ENCODE measurements at regions not wholly inside any gene's neighbourhood (a gene's known extent, or its start where the extent isn't known, plus 50 kb on each side); places are given as distances from the start of the nearest gene placed in this dataset.

DNA sequence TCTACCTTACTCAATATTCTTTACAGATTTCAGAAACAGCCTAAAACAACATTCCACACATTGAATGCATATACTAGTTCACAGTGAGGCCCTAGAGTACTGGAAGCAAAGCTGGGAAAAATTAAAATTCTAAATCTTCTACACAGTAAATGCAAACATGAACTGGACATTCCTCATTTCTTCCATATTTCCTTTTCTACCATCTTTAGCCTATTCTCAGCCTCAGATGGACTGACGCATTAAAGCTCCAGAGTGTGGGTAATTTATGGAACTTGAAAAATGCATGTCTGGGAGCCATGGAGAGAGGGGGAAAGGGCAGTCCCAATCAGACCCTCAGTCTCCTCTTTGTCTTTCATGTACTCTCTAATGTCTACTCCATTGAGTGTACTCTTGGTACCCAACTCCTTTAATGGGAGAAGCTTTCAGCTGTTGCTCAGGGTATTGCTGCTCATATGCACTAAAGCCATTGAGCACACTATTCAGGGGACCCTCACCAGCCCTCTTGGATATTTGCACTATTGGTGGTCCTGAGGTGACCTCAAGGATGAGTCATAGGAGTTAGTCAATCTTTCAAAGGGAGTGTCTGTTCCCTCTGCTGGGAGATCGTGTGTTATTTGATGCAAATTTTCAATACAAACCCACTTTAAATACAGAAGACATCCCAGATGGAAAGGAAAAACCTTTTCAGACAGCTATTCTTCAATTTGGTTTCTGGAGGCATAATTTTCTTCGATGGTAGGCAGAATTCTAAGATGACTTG, 83.3 kb upstream of the KCNJ15 start:
- Histone ChIP-seq H3K4me1 (no peaks in the 10 kb centered on the region), H3K4me3 (no peak overlapping the region), H3K9me3 (no peaks in the 10 kb centered on the region), H3K36me3 (no peaks in the 10 kb centered on the region), H3K27me3 (no peaks in the 10 kb centered on the region), H3K27ac (no peak overlapping the region)
- DNase-seq (ENCODE audit: extremely low spot score in 2 of 2): no peak
- intact Hi-C loops (cut with DNase I): no loop called here
- TF ChIP-seq POLR2AphosphoS5 (IDR thresholded peaks at IDR 0.05; ENCODE audit: insufficient read depth in 1 of 2, low read depth in 1 of 2) (no peak), POLR2A (IDR thresholded peaks at IDR 0.05) (no peak)
- TF ChIP-seq, protein P1, sequence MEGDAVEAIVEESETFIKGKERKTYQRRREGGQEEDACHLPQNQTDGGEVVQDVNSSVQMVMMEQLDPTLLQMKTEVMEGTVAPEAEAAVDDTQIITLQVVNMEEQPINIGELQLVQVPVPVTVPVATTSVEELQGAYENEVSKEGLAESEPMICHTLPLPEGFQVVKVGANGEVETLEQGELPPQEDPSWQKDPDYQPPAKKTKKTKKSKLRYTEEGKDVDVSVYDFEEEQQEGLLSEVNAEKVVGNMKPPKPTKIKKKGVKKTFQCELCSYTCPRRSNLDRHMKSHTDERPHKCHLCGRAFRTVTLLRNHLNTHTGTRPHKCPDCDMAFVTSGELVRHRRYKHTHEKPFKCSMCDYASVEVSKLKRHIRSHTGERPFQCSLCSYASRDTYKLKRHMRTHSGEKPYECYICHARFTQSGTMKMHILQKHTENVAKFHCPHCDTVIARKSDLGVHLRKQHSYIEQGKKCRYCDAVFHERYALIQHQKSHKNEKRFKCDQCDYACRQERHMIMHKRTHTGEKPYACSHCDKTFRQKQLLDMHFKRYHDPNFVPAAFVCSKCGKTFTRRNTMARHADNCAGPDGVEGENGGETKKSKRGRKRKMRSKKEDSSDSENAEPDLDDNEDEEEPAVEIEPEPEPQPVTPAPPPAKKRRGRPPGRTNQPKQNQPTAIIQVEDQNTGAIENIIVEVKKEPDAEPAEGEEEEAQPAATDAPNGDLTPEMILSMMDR (IDR thresholded peaks at IDR 0.05): no peak

DNA sequence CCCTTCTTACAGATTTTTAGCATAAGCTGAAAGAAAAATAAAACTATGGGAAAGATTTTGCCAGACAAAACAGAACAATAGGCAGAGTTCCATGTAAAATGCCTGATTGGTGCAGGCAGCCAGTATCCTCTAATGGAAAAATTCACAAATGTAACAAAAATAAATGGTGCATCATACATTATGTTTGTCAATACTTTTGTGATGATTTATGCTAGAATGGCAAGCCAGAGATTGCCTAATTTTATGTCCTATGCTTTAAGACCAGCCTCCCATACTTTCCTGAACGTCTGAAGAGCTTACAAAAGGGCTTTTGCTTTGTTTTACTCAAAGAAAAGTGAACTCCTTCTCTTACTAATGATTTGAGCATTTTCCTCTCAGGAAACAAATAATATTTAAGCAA, 81.5 kb upstream of the KCNJ15 start:
- no peaks in the 10 kb centered on the region for H3K36me3 ChIP-seq
- no peaks in the 10 kb centered on the region for H3K27me3 ChIP-seq
- H3K9me3 ChIP-seq: no peaks in the 10 kb centered on the region
- intact Hi-C loops (cut with DNase I): no loop called here
- DNase-seq (ENCODE audit: extremely low spot score in 2 of 2): no peak
- H3K4me3 ChIP-seq: no peak overlapping the region
- TF ChIP-seq, protein P1 (IDR thresholded peaks at IDR 0.05): no peak
- TF ChIP-seq POLR2AphosphoS5 (IDR thresholded peaks at IDR 0.05; ENCODE audit: insufficient read depth in 1 of 2, low read depth in 1 of 2) (no peak), POLR2A (IDR thresholded peaks at IDR 0.05) (no peak)
- no peak overlapping the region for H3K27ac ChIP-seq
- H3K4me1 ChIP-seq: no peaks in the 10 kb centered on the region

GRCh38 chr21:38177919-38178652, 78.7 kb upstream of the KCNJ15 start:
- Histone ChIP-seq H3K36me3 (no peaks in the 10 kb centered on the region), H3K4me1 (no peaks in the 10 kb centered on the region), H3K9me3 (no peaks in the 10 kb centered on the region), H3K27me3 (no peaks in the 10 kb centered on the region), H3K27ac (no peak overlapping the region), H3K4me3 (no peak overlapping the region)
- TF ChIP-seq, protein P1 (IDR thresholded peaks at IDR 0.05): no peak
- TF ChIP-seq POLR2AphosphoS5 (IDR thresholded peaks at IDR 0.05; ENCODE audit: insufficient read depth in 1 of 2, low read depth in 1 of 2) (no peak), POLR2A (IDR thresholded peaks at IDR 0.05) (no peak)
- DNase-seq (ENCODE audit: extremely low spot score in 2 of 2): no peak
- intact Hi-C loops (cut with DNase I): no loop called here

GRCh38 chr21:38178653-38179470, 77.9 kb upstream of the KCNJ15 start:
- H3K9me3 ChIP-seq: no peaks in the 10 kb centered on the region
- H3K27ac ChIP-seq: no peak overlapping the region
- DNase-seq (ENCODE audit: extremely low spot score in 2 of 2): no peak
- no peaks in the 10 kb centered on the region for H3K36me3 ChIP-seq
- no peaks in the 10 kb centered on the region for H3K4me1 ChIP-seq
- TF ChIP-seq, protein P1 (IDR thresholded peaks at IDR 0.05): no peak
- TF ChIP-seq POLR2AphosphoS5 (IDR thresholded peaks at IDR 0.05; ENCODE audit: insufficient read depth in 1 of 2, low read depth in 1 of 2): no peak
- TF ChIP-seq POLR2A (IDR thresholded peaks at IDR 0.05): no peak
- no peaks in the 10 kb centered on the region for H3K27me3 ChIP-seq
- no peak overlapping the region for H3K4me3 ChIP-seq
- intact Hi-C loops (cut with DNase I): no loop called here
